Thyroid gland (tissue), 4 donors: ENCODE measurements at regions not wholly inside any gene's neighbourhood (a gene's known extent, or its start where the extent isn't known, plus 50 kb on each side); places are given as distances from the start of the nearest gene placed in this dataset.

ENCODE experiments used
- DNase-seq, 2 donors: peaks; one replicate each; pipeline ENCODE4 v3.0.0-alpha.2; 2019
- H3K27ac ChIP-seq, 3 donors: fragments of 200-600 bp; sonication (generic); 1 replicate in 2 of 3; 2 replicates in 1 of 3; pipeline ENCODE4 v1.5.1; 2016 to 2019; ENCODE audit warnings: mild to moderate bottlenecking in 1 of 3, moderate library complexity in 1 of 3
- H3K27me3 ChIP-seq: fragments of 200-600 bp; sonication (generic); one replicate; pipeline ENCODE4 v1.5.1; 2019
- H3K36me3 ChIP-seq, 2 donors: fragments of 200-600 bp; sonication (generic); one replicate each; pipeline ENCODE4 v1.5.1; 2016 to 2019
- H3K4me1 ChIP-seq, 2 donors: fragments of 200-600 bp; sonication (generic); one replicate each; pipeline ENCODE4 v1.5.1; 2017 to 2019
- H3K4me3 ChIP-seq, 3 donors: fragments of 200-600 bp; sonication (generic); replicated peaks in 1 of 3; 1 replicate in 2 of 3; 2 replicates in 1 of 3; pipeline ENCODE4 v1.5.1; 2016; ENCODE audit warnings: mild to moderate bottlenecking in 1 of 3
- H3K9me3 ChIP-seq: fragments of 200-600 bp; sonication (generic); one replicate; pipeline ENCODE4 v1.5.1; 2017
- CTCF ChIP-seq, 6 experiments: fragments of 200-600 bp in 3 of 6; fragments of 450-650 bp in 3 of 6; sonication (generic) in 3 of 6; IDR thresholded peaks; one replicate each; pipeline ENCODE4 v1.5.1; 2016 to 2019; ENCODE audit warnings: antibody characterized with exemption in 6 of 6, mild to moderate bottlenecking in 2 of 6, inconsistent platforms in 1 of 6, moderate library complexity in 1 of 6
- POLR2A ChIP-seq, 2 donors: fragments of 450-650 bp; IDR thresholded peaks; one replicate each; pipeline ENCODE4 v1.6.1; 2017; ENCODE audit warnings: antibody characterized with exemption in 2 of 2, mild to moderate bottlenecking in 2 of 2, moderate library complexity in 1 of 2
- WGBS, 2 donors: methylation state at CpG; one replicate each; pipeline ENCODE4 v1.1.5; 2017; 5-methylcytosine and 5-hydroxymethylcytosine counted together
- intact Hi-C: fragments of 100-400 bp; cut with DNase I; formaldehyde crosslinking; loops from one replicate; pipeline ENCODE4 v1.15.1; 2023

- Histone ChIP-seq H3K36me3 (no peaks in the 10 kb centered on the region), H3K27me3 (no peaks in the 10 kb centered on the region), H3K4me3 (no peak overlapping the region), H3K9me3 (no peaks in the 10 kb centered on the region), H3K27ac (no peak overlapping the region), H3K4me1 (no peaks in the 10 kb centered on the region)
- intact Hi-C loops = no loop called here
- DNase-seq = no peak
- no peak for TF ChIP-seq CTCF (IDR thresholded peaks at IDR 0.05)
- TF ChIP-seq POLR2A (IDR thresholded peaks at IDR 0.05) = no peak
- WGBS, 2 donors = 96 to 98% methylated on average over 1 of the region's 1 CpG
Observed at GRCh38 chr20:54723723-54724122, 248.3 kb downstream of the DOK5 start.

GRCh38 chr20:54717983-54718382 lies 242.6 kb downstream of the DOK5 start:
- no peak for DNase-seq
- Histone ChIP-seq H3K4me1 (no peaks in the 10 kb centered on the region), H3K27me3 (no peaks in the 10 kb centered on the region), H3K4me3 (no peak overlapping the region), H3K36me3 (no peaks in the 10 kb centered on the region), H3K9me3 (no peaks in the 10 kb centered on the region), H3K27ac (no peak overlapping the region)
- 72 to 76% methylated on average over 3 of the region's 3 CpGs for WGBS, 2 donors
- intact Hi-C loops = no loop called here
- TF ChIP-seq CTCF (IDR thresholded peaks at IDR 0.05) (no peak), POLR2A (IDR thresholded peaks at IDR 0.05) (no peak)

- TF ChIP-seq POLR2A (IDR thresholded peaks at IDR 0.05) (no peak), CTCF (IDR thresholded peaks at IDR 0.05) (no peak)
- Histone ChIP-seq H3K36me3 (no peaks in the 10 kb centered on the region), H3K4me1 (no peaks in the 10 kb centered on the region), H3K27me3 (no peaks in the 10 kb centered on the region), H3K4me3 (no peak overlapping the region), H3K27ac (no peak overlapping the region), H3K9me3 (no peaks in the 10 kb centered on the region)
- intact Hi-C loops = no loop called here
- DNase-seq = no peak
Observed at GRCh38 chr20:54716790-54717189, 241.4 kb downstream of the DOK5 start.

- intact Hi-C loops = no loop called here
- Histone ChIP-seq H3K4me3 (no peak overlapping the region), H3K9me3 (no peaks in the 10 kb centered on the region), H3K36me3 (no peaks in the 10 kb centered on the region), H3K27ac (no peak overlapping the region), H3K27me3 (no peaks in the 10 kb centered on the region), H3K4me1 (no peaks in the 10 kb centered on the region)
- TF ChIP-seq CTCF (IDR thresholded peaks at IDR 0.05) (no peak), POLR2A (IDR thresholded peaks at IDR 0.05) (no peak)
- 63 to 74% methylated on average over 5 of the region's 5 CpGs for WGBS, 2 donors
- no peak for DNase-seq
Observed at GRCh38 chr20:54716174-54716747, 240.9 kb downstream of the DOK5 start.

GRCh38 chr20:54714817-54715216 lies 239.4 kb downstream of the DOK5 start:
- Histone ChIP-seq H3K27me3 (no peaks in the 10 kb centered on the region), H3K36me3 (no peaks in the 10 kb centered on the region), H3K9me3 (no peaks in the 10 kb centered on the region), H3K4me3 (no peak overlapping the region), H3K27ac (no peak overlapping the region), H3K4me1 (no peaks in the 10 kb centered on the region)
- WGBS, 2 donors = 66 to 72% methylated on average over 3 of the region's 3 CpGs
- no peak for TF ChIP-seq POLR2A (IDR thresholded peaks at IDR 0.05)
- TF ChIP-seq CTCF (IDR thresholded peaks at IDR 0.05) = no peak
- DNase-seq = no peak
- intact Hi-C loops = no loop called here
